ENCODE measurements at regions not wholly inside any gene's neighbourhood (a gene's known extent, or its start where the extent isn't known, plus 50 kb on each side); places are given as distances from the start of the nearest gene placed in this dataset.
A peak's percentile ranks its signal among the peaks of the same experiment; 100 is the strongest.
"Not testable (repeated sequence)": the region's sequence is repeated elsewhere in the genome, so short reads cannot be mapped to it uniquely, and the experiment has no call there.

DNA sequence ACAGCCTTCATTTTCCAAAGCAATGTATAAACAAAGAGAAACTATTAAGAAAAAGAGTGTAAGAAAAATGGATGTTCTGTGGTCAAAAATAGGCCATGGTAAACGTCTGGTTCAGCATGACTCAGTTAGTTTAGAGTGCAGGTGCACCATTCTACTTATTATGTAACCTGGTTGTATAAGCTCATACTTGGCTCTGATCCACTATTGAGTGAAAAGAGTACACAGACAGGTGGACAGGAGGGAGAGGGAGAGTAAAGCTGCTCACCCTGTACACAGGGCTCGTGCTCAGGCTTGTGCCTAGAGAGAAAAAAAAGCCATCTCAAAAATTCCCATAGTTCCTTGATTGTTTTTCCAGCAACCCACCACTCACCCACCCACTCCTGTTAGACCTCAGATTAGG lies 85.8 kb upstream of the ZNF91 start:
- Histone ChIP-seq H3K4me1 (ENCODE audit: control insufficient read depth, insufficient read depth, low read length) (no peaks in the 10 kb centered on the region), H3K9ac (ENCODE audit: low read length in 2 of 2) (no peak overlapping the region), H3K4me3 (ENCODE audit: low read length in 2 of 2) (no peak overlapping the region), H3K36me3 (ENCODE audit: control insufficient read depth in 2 of 2, insufficient read depth in 2 of 2, low read length in 2 of 2) (no peaks in the 10 kb centered on the region), H3K27me3 (ENCODE audit: control insufficient read depth in 1 of 2, insufficient read depth in 2 of 2, low read length in 2 of 2) (no peaks in the 10 kb centered on the region), H3K9me3 (ENCODE audit: control insufficient read depth in 2 of 2, low read length in 2 of 2) (no peaks in the 10 kb centered on the region), H3K27ac (ENCODE audit: low read length) (no peak overlapping the region)

DNA sequence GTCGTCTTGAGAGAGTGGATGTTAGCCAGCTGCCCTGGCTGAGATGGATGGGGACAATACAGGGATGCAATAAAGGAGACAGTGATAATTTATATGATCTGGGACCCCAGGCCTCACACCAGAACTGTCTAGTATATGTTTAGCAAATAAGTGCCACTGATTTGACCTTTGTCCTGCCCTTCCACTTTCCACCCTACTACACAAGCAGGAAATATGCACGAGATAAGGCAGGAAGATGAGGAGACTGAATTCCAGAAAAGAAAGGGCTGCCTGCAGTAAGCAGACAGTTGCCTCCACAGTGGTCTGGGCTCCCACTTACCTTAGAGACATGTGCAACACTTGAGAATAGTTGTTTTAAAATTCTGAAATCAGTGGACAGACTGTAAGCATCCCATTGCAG lies 80.2 kb upstream of the ZNF91 start:
- H3K36me3 ChIP-seq (ENCODE audit: control insufficient read depth in 2 of 2, insufficient read depth in 2 of 2, low read length in 2 of 2), result no peaks in the 10 kb centered on the region
- H3K4me1 ChIP-seq (ENCODE audit: control insufficient read depth, insufficient read depth, low read length), result no peaks in the 10 kb centered on the region

DNA sequence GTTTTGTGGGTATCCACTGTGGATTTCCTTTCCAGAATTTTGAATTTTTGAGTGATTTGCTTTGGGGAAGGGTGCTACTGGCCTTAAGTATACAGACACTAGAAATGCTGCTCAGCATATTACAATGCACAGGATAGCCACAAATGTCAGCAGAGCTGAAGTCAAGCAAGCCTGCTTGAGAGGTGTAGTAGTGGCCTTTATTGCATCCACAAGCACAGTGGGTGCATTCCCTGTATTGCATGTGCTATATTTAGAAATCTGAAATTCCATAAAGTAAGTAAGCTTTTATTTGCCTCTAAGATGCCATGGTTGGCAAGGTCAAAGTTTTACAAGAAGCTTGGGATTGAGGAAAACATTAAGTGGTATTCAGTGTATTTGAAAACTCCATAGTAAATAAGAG lies 79.5 kb upstream of the ZNF91 start:
- no peak overlapping the region for H3K4me3 ChIP-seq (ENCODE audit: low read length in 2 of 2)
- no peaks in the 10 kb centered on the region for H3K36me3 ChIP-seq (ENCODE audit: control insufficient read depth in 2 of 2, insufficient read depth in 2 of 2, low read length in 2 of 2)
- H3K27me3 ChIP-seq (ENCODE audit: control insufficient read depth in 1 of 2, insufficient read depth in 2 of 2, low read length in 2 of 2), result peaks cover 5 to 12% of the 10 kb centered on the region in 2 donors
- no peaks in the 10 kb centered on the region for H3K9me3 ChIP-seq (ENCODE audit: control insufficient read depth in 2 of 2, low read length in 2 of 2)
- H3K9ac ChIP-seq (ENCODE audit: low read length in 2 of 2), result no peak overlapping the region
- no peaks in the 10 kb centered on the region for H3K4me1 ChIP-seq (ENCODE audit: control insufficient read depth, insufficient read depth, low read length)
- H3K27ac ChIP-seq (ENCODE audit: low read length), result no peak overlapping the region

More for the DNA sequence above, 80.2 kb upstream of the ZNF91 start:
- no peaks in the 10 kb centered on the region for H3K9me3 ChIP-seq (ENCODE audit: control insufficient read depth in 2 of 2, low read length in 2 of 2)
- peaks cover 5 to 9% of the 10 kb centered on the region in 2 donors for H3K27me3 ChIP-seq (ENCODE audit: control insufficient read depth in 1 of 2, insufficient read depth in 2 of 2, low read length in 2 of 2)
- no peak overlapping the region for H3K27ac ChIP-seq (ENCODE audit: low read length)
- H3K9ac ChIP-seq (ENCODE audit: low read length in 2 of 2), result no peak overlapping the region
- no peak overlapping the region for H3K4me3 ChIP-seq (ENCODE audit: low read length in 2 of 2)

DNA sequence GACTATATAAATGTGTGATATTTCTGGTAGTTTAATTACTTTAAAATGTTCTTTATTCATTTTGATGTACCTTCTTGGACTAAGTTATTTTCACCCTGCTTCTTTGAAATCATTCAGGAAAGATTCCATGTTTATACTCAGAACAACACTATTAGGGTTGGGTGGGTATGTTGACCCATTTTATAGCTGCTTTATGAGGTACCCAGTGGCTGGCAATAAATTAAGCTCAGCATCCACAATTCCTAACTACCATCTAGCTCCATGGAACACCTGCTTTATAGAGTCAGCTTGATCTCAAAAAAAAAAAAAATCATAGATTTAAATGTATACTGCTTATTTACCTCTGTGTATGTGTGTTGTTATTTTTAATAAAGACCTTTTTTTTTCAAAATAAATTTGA lies 78.9 kb upstream of the ZNF91 start:
- Histone ChIP-seq H3K4me3 (ENCODE audit: low read length in 2 of 2) (no peak overlapping the region), H3K36me3 (ENCODE audit: control insufficient read depth in 2 of 2, insufficient read depth in 2 of 2, low read length in 2 of 2) (no peaks in the 10 kb centered on the region), H3K9ac (ENCODE audit: low read length in 2 of 2) (no peak overlapping the region), H3K27me3 (ENCODE audit: control insufficient read depth in 1 of 2, insufficient read depth in 2 of 2, low read length in 2 of 2) (peaks cover 5 to 12% of the 10 kb centered on the region in 2 donors), H3K27ac (ENCODE audit: low read length) (no peak overlapping the region), H3K9me3 (ENCODE audit: control insufficient read depth in 2 of 2, low read length in 2 of 2) (no peaks in the 10 kb centered on the region), H3K4me1 (ENCODE audit: control insufficient read depth, insufficient read depth, low read length) (no peaks in the 10 kb centered on the region)

DNA sequence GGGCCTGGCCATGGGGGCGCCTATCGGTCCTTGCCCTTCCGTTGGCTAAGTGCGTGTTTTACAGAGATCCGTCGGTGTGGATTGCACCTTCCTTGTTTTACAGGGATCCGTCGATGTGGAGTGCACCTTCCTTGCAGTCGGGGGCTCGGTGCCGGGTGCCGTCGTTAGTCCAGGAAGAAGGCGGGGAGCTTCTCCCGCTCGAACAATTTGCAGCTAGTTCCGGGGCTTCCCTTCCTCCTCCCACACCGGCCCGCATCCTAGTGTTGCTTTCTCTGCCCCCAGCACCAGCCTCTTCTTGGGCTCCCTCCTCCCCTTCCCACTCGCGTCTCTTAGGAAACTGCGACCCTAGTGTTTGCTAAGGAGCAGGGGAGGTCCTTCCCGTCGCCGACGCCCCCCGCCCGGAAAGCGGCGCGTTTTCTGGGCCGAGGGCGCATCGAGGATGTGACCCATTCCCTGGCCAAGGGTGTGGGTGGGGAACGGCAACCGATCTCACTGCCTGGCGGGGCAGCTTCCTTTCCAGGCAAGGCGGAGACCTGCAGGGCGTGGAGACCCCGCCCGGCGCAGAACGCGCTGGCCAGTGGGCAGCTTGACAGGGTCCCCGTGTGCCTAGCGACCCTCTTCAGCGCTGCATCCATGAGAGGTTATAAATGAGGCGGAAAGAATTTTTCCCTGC lies 75.7 kb upstream of the ZNF91 start:
- Histone ChIP-seq H3K27ac (ENCODE audit: low read length) (no peak overlapping the region), H3K9me3 (ENCODE audit: control insufficient read depth in 2 of 2, low read length in 2 of 2) (no peaks in the 10 kb centered on the region), H3K4me1 (ENCODE audit: control insufficient read depth, insufficient read depth, low read length) (no peaks in the 10 kb centered on the region), H3K9ac (ENCODE audit: low read length in 2 of 2) (no peak overlapping the region), H3K4me3 (ENCODE audit: low read length in 2 of 2) (peak overlapping the region; percentile 34 to 47), H3K36me3 (ENCODE audit: control insufficient read depth in 2 of 2, insufficient read depth in 2 of 2, low read length in 2 of 2) (no peaks in the 10 kb centered on the region), H3K27me3 (ENCODE audit: control insufficient read depth in 1 of 2, insufficient read depth in 2 of 2, low read length in 2 of 2) (peaks cover 5 to 12% of the 10 kb centered on the region in 2 donors)

DNA sequence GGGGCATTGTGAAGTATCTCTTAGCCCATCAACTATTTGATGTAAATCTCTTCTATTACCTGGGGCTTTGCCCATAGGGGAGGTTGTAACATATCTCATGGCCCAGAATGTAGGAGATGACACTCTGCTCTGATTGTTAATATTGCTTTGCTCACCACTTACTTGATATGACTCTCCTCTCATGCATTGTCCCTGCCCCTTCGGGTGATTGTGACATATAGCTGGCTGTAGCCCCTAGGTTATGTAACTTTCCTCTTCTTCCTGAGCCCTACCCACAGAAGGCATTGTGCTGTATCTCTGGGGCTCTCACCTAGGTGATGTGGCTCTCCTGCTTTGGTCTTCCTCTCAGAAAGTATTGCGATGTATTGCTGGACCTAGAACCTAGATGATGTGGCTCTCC lies 69.1 kb upstream of the ZNF91 start:
- H3K9me3 ChIP-seq (ENCODE audit: control insufficient read depth in 2 of 2, low read length in 2 of 2); H3K9ac ChIP-seq (ENCODE audit: low read length in 2 of 2); H3K36me3 ChIP-seq (ENCODE audit: control insufficient read depth in 2 of 2, insufficient read depth in 2 of 2, low read length in 2 of 2); H3K4me3 ChIP-seq (ENCODE audit: low read length in 2 of 2); H3K27ac ChIP-seq (ENCODE audit: low read length); H3K4me1 ChIP-seq (ENCODE audit: control insufficient read depth, insufficient read depth, low read length); H3K27me3 ChIP-seq (ENCODE audit: control insufficient read depth in 1 of 2, insufficient read depth in 2 of 2, low read length in 2 of 2): not testable (repeated sequence)

DNA sequence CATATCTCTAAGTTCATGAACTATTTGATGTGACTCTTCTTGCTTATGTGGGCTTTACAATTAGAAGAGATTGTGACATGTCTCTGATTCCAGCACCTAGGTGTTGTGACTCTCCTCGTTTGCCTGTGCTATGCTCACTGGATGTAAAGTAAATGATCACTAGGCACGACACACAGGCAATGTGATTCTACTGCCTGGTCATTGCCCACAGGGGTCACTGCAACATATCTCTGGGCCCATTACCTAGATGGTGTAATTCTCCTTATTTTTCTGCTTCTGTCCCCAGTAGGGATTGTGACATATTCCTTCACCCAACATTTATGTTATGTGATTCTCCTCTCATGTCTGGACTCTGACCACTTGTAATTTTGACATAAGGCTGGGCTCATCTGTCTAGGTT lies 65.8 kb upstream of the ZNF91 start:
- Histone ChIP-seq H3K9ac (ENCODE audit: low read length in 2 of 2) (no peak overlapping the region), H3K4me1 (ENCODE audit: control insufficient read depth, insufficient read depth, low read length) (no peaks in the 10 kb centered on the region), H3K27ac (ENCODE audit: low read length) (no peak overlapping the region), H3K9me3 (ENCODE audit: control insufficient read depth in 2 of 2, low read length in 2 of 2) (peaks cover 0 to 3% of the 10 kb centered on the region in 2 donors), H3K36me3 (ENCODE audit: control insufficient read depth in 2 of 2, insufficient read depth in 2 of 2, low read length in 2 of 2) (no peaks in the 10 kb centered on the region), H3K27me3 (ENCODE audit: control insufficient read depth in 1 of 2, insufficient read depth in 2 of 2, low read length in 2 of 2) (no peaks in the 10 kb centered on the region), H3K4me3 (ENCODE audit: low read length in 2 of 2) (no peak overlapping the region)

DNA sequence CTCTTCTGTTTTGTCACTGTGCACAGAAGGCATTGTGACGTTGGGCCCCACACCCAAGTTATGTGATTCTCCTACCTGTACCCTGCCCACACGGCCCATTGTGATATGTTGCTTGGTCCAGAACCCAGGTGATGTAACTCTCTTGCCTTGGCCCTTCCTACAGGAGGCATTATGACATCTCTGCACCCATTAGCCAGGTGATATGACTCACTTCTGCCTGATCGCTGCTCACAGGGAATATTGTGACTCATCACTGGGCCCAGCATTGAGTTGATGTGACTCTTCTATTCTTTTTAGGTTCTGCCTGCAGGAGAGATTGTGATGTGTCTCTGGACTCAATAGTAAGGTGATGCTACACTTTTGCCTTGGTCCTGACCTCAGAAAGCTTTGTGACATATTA lies 65.4 kb upstream of the ZNF91 start:
- H3K9ac ChIP-seq (ENCODE audit: low read length in 2 of 2), result no peak overlapping the region
- H3K27ac ChIP-seq (ENCODE audit: low read length), result no peak overlapping the region
- H3K4me3 ChIP-seq (ENCODE audit: low read length in 2 of 2), result no peak overlapping the region
- no peaks in the 10 kb centered on the region for H3K36me3 ChIP-seq (ENCODE audit: control insufficient read depth in 2 of 2, insufficient read depth in 2 of 2, low read length in 2 of 2)
- H3K27me3 ChIP-seq (ENCODE audit: control insufficient read depth in 1 of 2, insufficient read depth in 2 of 2, low read length in 2 of 2), result no peaks in the 10 kb centered on the region
- no peaks in the 10 kb centered on the region for H3K4me1 ChIP-seq (ENCODE audit: control insufficient read depth, insufficient read depth, low read length)
- H3K9me3 ChIP-seq (ENCODE audit: control insufficient read depth in 2 of 2, low read length in 2 of 2), result peaks cover 0 to 3% of the 10 kb centered on the region in 2 donors

All from stomach smooth muscle (tissue), 2 donors.